SH-SY5Y (cell line): ENCODE measurements at regions not wholly inside any gene's neighbourhood (a gene's known extent, or its start where the extent isn't known, plus 50 kb on each side); places are given as distances from the start of the nearest gene placed in this dataset.

Source experiments
- GATA2 ChIP-seq: IDR thresholded peaks from 2 replicates; pipeline ENCODE4 v1.6.1; 2011; ENCODE audit warnings: mild to moderate bottlenecking, low read depth, low read length
- GATA3 ChIP-seq: IDR thresholded peaks from 2 replicates; pipeline ENCODE4 v1.6.1; 2011; ENCODE audit warnings: low read depth, mild to moderate bottlenecking, low read length, moderate library complexity

DNA sequence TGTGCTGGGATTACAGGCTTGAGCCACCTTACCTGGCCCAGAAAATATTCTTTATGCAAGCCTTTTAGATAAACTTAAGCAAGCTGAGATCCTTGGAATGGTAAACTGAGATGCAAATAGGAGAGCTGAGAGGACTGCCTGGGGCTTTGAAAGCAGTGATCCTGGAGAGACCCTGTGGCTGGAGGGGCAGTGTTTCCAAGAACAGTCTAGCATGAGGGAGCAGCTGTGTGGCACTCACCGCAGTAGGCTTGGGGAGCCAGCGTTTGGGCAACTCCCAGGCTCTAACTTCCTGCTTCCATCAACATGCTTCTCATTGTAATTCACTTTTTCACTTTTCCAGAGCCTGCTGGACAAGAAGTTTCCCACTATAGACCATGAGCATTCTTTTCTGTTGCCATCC is 144.1 kb upstream of the CELF4 start:
- TF ChIP-seq GATA2 (no peak), GATA3 (no peak)
